ENCODE measurements at regions not wholly inside any gene's neighbourhood (a gene's known extent, or its start where the extent isn't known, plus 50 kb on each side); places are given as distances from the start of the nearest gene placed in this dataset.

- Histone ChIP-seq H3K27me3 (ENCODE audit: insufficient read depth, low read length) (no peaks in the 10 kb centered on the region), H3K4me1 (ENCODE audit: insufficient read depth, low read length, severe bottlenecking) (no peaks in the 10 kb centered on the region), H3K9ac (ENCODE audit: low read length) (no peak overlapping the region), H3K4me2 (ENCODE audit: low read length) (no peak overlapping the region), H2AFZ (ENCODE audit: low read length) (no peak overlapping the region), H3K36me3 (ENCODE audit: insufficient read depth, low read length) (no peaks in the 10 kb centered on the region), H3K79me2 (ENCODE audit: insufficient read depth, low read length) (no peaks in the 10 kb centered on the region), H4K20me1 (ENCODE audit: insufficient read depth, low read length) (no peaks in the 10 kb centered on the region), H3K27ac (ENCODE audit: low read depth, low read length, poor library complexity, severe bottlenecking) (no peak overlapping the region), H3K4me3 (ENCODE audit: low read depth, low read length, poor library complexity, severe bottlenecking) (no peak overlapping the region), H3K9me2 (ENCODE audit: low read depth, low read length) (no peaks in the 10 kb centered on the region), H3K9me3 (ENCODE audit: low read length) (no peaks in the 10 kb centered on the region), H3F3A (ENCODE audit: insufficient read depth, low read length) (no peaks in the 10 kb centered on the region)
- no peak for TF ChIP-seq EZH2 (IDR thresholded peaks at IDR 0.05; ENCODE audit: borderline replicate concordance, low read length)
- no peak for TF ChIP-seq CTCF (IDR thresholded peaks at IDR 0.05; ENCODE audit: low read length)
Observed at GRCh38 chr15:88365124-88365523, 102.1 kb downstream of the MRPL46 start.

- no peak overlapping the region for H3K4me3 ChIP-seq (ENCODE audit: low read depth, low read length, poor library complexity, severe bottlenecking)
- H3K9ac ChIP-seq (ENCODE audit: low read length), result no peak overlapping the region
- no peaks in the 10 kb centered on the region for H3K36me3 ChIP-seq (ENCODE audit: insufficient read depth, low read length)
- no peak overlapping the region for H3K27ac ChIP-seq (ENCODE audit: low read depth, low read length, poor library complexity, severe bottlenecking)
- peaks cover 11% of the 10 kb centered on the region for H3K9me3 ChIP-seq (ENCODE audit: low read length)
- H3K9me2 ChIP-seq (ENCODE audit: low read depth, low read length), result no peaks in the 10 kb centered on the region
- peaks cover 9% of the 10 kb centered on the region for H3K4me1 ChIP-seq (ENCODE audit: insufficient read depth, low read length, severe bottlenecking)
- H3K79me2 ChIP-seq (ENCODE audit: insufficient read depth, low read length), result no peaks in the 10 kb centered on the region
- H2AFZ ChIP-seq (ENCODE audit: low read length), result no peak overlapping the region
- H3K4me2 ChIP-seq (ENCODE audit: low read length), result no peak overlapping the region
- no peaks in the 10 kb centered on the region for H3F3A ChIP-seq (ENCODE audit: insufficient read depth, low read length)
- no peaks in the 10 kb centered on the region for H4K20me1 ChIP-seq (ENCODE audit: insufficient read depth, low read length)
- no peaks in the 10 kb centered on the region; the same call in 1 of the 2 replicates for H3K27me3 ChIP-seq (ENCODE audit: insufficient read depth, low read length)
- TF ChIP-seq EZH2 (IDR thresholded peaks at IDR 0.05; ENCODE audit: borderline replicate concordance, low read length) (no peak), CTCF (IDR thresholded peaks at IDR 0.05; ENCODE audit: low read length) (no peak)
Observed at GRCh38 chr15:88348579-88349230, 92.2 kb upstream of the NTRK3 start.

DNA sequence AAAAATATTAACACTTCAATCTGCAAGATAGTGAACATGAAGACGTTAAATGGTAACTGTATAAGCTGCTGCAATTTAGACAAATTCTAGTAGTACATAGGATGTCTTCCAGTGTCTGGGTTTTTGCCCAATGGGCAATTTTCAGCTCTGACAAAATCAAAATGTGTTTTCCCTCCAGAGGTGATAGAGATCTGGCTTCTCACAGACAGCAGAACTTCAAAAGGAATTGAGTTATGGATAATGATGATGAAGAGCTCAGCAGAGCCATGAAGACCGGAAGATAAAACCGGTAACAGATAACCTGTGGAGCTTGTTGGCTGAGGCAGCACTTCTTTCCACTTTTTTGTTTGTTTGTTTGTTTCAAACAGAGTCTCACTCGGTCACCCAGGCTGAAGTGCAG, 89.4 kb upstream of the NTRK3 start:
- no peak for TF ChIP-seq EZH2 (IDR thresholded peaks at IDR 0.05; ENCODE audit: borderline replicate concordance, low read length)
- no peak for TF ChIP-seq CTCF (IDR thresholded peaks at IDR 0.05; ENCODE audit: low read length)
- H3F3A ChIP-seq (ENCODE audit: insufficient read depth, low read length), result no peaks in the 10 kb centered on the region
- no peaks in the 10 kb centered on the region for H3K9me2 ChIP-seq (ENCODE audit: low read depth, low read length)

More for the DNA sequence above, 89.4 kb upstream of the NTRK3 start:
- Histone ChIP-seq H3K4me1 (ENCODE audit: insufficient read depth, low read length, severe bottlenecking) (peaks cover 9% of the 10 kb centered on the region), H3K27me3 (ENCODE audit: insufficient read depth, low read length) (no peaks in the 10 kb centered on the region), H3K9me3 (ENCODE audit: low read length) (no peaks in the 10 kb centered on the region), H2AFZ (ENCODE audit: low read length) (no peak overlapping the region), H3K4me2 (ENCODE audit: low read length) (no peak overlapping the region), H4K20me1 (ENCODE audit: insufficient read depth, low read length) (no peaks in the 10 kb centered on the region), H3K9ac (ENCODE audit: low read length) (no peak overlapping the region), H3K4me3 (ENCODE audit: low read depth, low read length, poor library complexity, severe bottlenecking) (no peak overlapping the region), H3K79me2 (ENCODE audit: insufficient read depth, low read length) (no peaks in the 10 kb centered on the region), H3K27ac (ENCODE audit: low read depth, low read length, poor library complexity, severe bottlenecking) (no peak overlapping the region), H3K36me3 (ENCODE audit: insufficient read depth, low read length) (no peaks in the 10 kb centered on the region)
